ENCODE measurements at regions not wholly inside any gene's neighbourhood (a gene's known extent, or its start where the extent isn't known, plus 50 kb on each side); places are given as distances from the start of the nearest gene placed in this dataset.

DNA sequence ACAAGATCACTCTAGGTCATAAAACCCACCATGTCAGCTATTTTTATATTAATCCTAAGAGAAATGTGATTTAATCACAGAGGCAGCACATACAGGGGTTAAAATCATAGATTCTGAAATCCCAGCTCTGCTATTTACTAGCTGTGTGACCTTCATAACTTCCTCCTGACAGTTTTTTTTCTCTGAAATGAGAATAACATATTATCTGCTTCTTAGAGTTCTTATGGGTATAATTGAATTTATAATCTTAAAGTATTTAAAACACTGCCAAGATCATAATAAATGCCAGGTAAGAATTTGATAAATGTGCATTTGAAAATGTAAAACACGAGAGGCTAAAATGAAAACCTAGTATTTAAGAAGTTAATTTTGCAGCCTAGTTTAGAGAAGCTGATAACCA lies 722.9 kb downstream of the SLITRK6 start:
- ATAC-seq (ENCODE audit: insufficient number of reproducible peaks, low FRiP score, low read depth) = no peak

DNA sequence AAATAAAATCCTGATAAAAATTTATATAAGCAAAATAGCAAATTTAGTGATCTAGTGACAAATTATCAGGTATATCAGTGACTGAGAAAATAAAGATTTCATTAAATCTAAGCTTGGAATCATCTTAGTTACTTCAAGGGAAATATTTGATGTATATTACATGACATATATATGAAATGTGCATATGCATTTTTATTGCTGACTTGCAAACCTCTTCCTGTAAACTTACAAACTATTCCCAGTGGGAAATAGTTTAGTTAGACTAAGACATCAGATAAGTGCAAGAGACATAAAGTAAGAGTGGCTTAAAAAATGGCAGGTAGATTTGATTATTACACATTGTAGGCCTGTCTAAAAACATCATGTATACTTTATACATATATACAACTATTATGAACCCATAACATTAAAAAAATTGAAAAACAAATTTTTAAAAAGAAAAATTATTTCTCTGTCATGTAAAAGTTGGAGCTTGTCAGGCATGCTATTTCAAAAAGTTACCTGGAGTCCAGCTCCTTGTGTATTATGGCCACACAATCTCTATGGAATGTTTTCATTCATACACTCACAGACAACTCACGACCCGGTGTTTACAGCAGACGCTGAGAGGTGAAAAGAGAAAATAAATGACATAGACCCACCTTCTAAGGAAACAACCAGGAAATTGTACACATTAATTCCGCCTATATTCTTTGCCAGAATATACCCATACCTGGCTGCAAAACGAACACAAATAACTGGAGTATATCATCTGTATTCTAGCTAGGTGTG lies 724.5 kb downstream of the SLITRK6 start:
- Histone ChIP-seq H3K4me1 (ENCODE audit: control insufficient read depth in 1 of 2, low read depth in 2 of 2) (no peaks in the 10 kb centered on the region), H3K4me3 (no peak overlapping the region), H3K9me3 (no peaks in the 10 kb centered on the region), H3K27me3 (replicated peaks; ENCODE audit: insufficient read depth) (no peaks in the 10 kb centered on the region), H3K27ac (no peak overlapping the region), H3K36me3 (no peaks in the 10 kb centered on the region)
- TF ChIP-seq, protein P1, sequence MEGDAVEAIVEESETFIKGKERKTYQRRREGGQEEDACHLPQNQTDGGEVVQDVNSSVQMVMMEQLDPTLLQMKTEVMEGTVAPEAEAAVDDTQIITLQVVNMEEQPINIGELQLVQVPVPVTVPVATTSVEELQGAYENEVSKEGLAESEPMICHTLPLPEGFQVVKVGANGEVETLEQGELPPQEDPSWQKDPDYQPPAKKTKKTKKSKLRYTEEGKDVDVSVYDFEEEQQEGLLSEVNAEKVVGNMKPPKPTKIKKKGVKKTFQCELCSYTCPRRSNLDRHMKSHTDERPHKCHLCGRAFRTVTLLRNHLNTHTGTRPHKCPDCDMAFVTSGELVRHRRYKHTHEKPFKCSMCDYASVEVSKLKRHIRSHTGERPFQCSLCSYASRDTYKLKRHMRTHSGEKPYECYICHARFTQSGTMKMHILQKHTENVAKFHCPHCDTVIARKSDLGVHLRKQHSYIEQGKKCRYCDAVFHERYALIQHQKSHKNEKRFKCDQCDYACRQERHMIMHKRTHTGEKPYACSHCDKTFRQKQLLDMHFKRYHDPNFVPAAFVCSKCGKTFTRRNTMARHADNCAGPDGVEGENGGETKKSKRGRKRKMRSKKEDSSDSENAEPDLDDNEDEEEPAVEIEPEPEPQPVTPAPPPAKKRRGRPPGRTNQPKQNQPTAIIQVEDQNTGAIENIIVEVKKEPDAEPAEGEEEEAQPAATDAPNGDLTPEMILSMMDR (IDR thresholded peaks at IDR 0.05) = no peak
- ATAC-seq (ENCODE audit: insufficient number of reproducible peaks, low FRiP score, low read depth) = no peak
- no peak for DNase-seq (ENCODE audit: low spot score)

More for the DNA sequence above, 722.9 kb downstream of the SLITRK6 start:
- H3K27me3 ChIP-seq (replicated peaks; ENCODE audit: insufficient read depth) = no peaks in the 10 kb centered on the region
- no peaks in the 10 kb centered on the region for H3K9me3 ChIP-seq
- no peak overlapping the region for H3K27ac ChIP-seq
- TF ChIP-seq, protein P1 (IDR thresholded peaks at IDR 0.05) = no peak
- no peaks in the 10 kb centered on the region for H3K4me1 ChIP-seq (ENCODE audit: control insufficient read depth in 1 of 2, low read depth in 2 of 2)
- H3K36me3 ChIP-seq = no peaks in the 10 kb centered on the region
- H3K4me3 ChIP-seq = no peak overlapping the region
- DNase-seq (ENCODE audit: low spot score) = no peak

DNA sequence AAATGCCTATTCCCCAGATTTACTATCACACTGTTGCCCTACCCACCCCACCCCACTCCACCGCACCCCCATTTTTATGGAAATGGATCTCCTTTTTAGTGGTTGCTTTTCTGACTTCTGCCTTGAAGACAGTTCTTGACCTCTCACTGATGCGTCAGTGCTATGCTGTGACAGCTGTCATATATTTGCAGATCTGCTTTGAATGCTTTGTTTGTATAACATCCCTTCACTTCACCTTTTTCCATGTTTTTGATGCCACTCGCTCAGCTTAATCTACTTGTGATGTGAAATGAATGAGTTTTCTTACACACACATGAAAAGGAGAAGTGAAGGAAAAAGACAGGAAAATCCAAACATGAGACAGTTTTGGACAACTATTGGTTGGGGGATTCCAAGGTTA lies 731.0 kb downstream of the SLITRK6 start:
- DNase-seq (ENCODE audit: low spot score) (no peak), ATAC-seq (ENCODE audit: insufficient number of reproducible peaks, low FRiP score, low read depth) (no peak)
- Histone ChIP-seq H3K27ac (no peak overlapping the region), H3K4me3 (no peak overlapping the region), H3K4me1 (ENCODE audit: control insufficient read depth in 1 of 2, low read depth in 2 of 2) (no peaks in the 10 kb centered on the region), H3K9me3 (no peaks in the 10 kb centered on the region), H3K27me3 (replicated peaks; ENCODE audit: insufficient read depth) (no peaks in the 10 kb centered on the region), H3K36me3 (no peaks in the 10 kb centered on the region)
- TF ChIP-seq, protein P1 (IDR thresholded peaks at IDR 0.05) = no peak

DNA sequence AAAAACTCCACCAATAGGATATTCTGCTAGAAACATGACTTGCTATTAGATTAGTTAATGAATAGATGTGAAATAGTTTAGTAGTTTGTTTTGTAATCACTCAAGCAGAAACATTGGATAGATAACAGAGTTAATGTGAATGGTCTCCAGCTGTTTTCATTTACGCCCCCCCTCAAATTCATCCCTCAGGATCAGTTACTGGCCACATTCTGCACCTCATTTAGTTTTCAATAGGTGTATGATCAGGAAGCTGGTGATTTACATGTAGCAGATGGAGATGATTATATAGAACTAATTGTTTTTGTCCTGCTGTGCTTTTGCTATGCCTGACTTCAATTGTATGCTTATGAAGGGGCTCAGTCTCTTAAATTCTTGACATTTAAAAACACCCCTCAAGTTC lies 759.0 kb downstream of the SLITRK6 start:
- no peak for DNase-seq (ENCODE audit: low spot score)
- TF ChIP-seq, protein P1 (IDR thresholded peaks at IDR 0.05) = no peak
- H3K4me3 ChIP-seq = no peak overlapping the region

DNA sequence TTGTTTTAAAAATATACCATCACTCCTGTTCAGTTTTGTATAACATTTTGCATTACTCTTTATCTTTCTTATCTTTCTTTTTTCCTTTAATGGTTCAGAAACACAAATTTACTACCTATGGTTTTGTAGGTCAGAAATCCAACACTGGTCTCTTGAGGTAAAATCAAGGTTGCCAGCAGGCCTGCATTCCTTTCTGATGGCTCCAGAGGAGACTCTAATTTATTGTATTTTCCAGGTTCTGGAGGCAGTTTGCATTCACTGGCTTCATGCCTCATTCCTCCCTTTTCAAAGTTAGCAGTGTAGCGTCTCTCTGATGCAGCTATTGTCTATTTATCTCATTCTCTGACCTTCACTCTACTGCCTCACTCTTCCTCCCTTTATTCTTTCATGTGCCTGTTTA lies 767.4 kb downstream of the SLITRK6 start:
- no peaks in the 10 kb centered on the region for H3K9me3 ChIP-seq
- H3K27me3 ChIP-seq (replicated peaks; ENCODE audit: insufficient read depth) = no peaks in the 10 kb centered on the region
- DNase-seq (ENCODE audit: low spot score) (no peak), ATAC-seq (ENCODE audit: insufficient number of reproducible peaks, low FRiP score, low read depth) (no peak)
- H3K27ac ChIP-seq = no peak overlapping the region
- TF ChIP-seq, protein P1 (IDR thresholded peaks at IDR 0.05) = no peak
- no peak overlapping the region for H3K4me3 ChIP-seq
- H3K36me3 ChIP-seq = no peaks in the 10 kb centered on the region
- H3K4me1 ChIP-seq (ENCODE audit: control insufficient read depth in 1 of 2, low read depth in 2 of 2) = no peaks in the 10 kb centered on the region

More for the DNA sequence above, 759.0 kb downstream of the SLITRK6 start:
- Histone ChIP-seq H3K27me3 (replicated peaks; ENCODE audit: insufficient read depth) (no peaks in the 10 kb centered on the region), H3K4me1 (ENCODE audit: control insufficient read depth in 1 of 2, low read depth in 2 of 2) (no peaks in the 10 kb centered on the region), H3K27ac (no peak overlapping the region), H3K9me3 (no peaks in the 10 kb centered on the region), H3K36me3 (no peaks in the 10 kb centered on the region)
- no peak for ATAC-seq (ENCODE audit: insufficient number of reproducible peaks, low FRiP score, low read depth)
